ENCODE measurements at regions not wholly inside any gene's neighbourhood (a gene's known extent, or its start where the extent isn't known, plus 50 kb on each side); places are given as distances from the start of the nearest gene placed in this dataset.

GRCh38 chr2:189379731-189380261, 61.5 kb upstream of the WDR75 start:
- no peak overlapping the region for H3K4me3 ChIP-seq (ENCODE audit: control insufficient read depth, low read depth, low read length)
- TF ChIP-seq CTCF (IDR thresholded peaks at IDR 0.05; ENCODE audit: control insufficient read depth, insufficient read depth, low read depth, low read length, missing control alignments): no peak
- DNase-seq (ENCODE audit: low read depth): no peak

- no peak for TF ChIP-seq CTCF (IDR thresholded peaks at IDR 0.05; ENCODE audit: control insufficient read depth, insufficient read depth, low read depth, low read length, missing control alignments)
- DNase-seq (ENCODE audit: low read depth): no peak
These were observed 58.6 kb upstream of the WDR75 start for GRCh38 chr2:189382668-189383067.

DNA sequence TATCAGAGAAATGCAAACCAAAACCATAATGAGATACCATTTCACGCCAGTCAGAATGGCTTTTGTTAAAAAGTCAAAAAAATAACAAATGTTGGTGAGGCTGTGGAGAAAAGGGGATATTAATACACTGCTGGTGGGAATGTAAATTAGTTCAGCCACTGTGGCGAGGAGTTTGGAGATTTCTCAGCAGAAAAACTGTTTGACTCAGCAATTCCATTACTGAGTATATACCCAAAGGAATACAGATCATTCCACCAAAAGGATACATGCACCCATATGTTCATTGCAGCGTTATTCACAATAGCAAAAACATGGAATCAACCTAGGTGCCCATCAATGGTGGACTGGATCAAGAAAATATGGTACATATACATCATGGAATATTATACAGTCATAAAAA, 54.5 kb upstream of the WDR75 start:
- TF ChIP-seq CTCF (IDR thresholded peaks at IDR 0.05; ENCODE audit: control insufficient read depth, insufficient read depth, low read depth, low read length, missing control alignments): no peak
- H3K4me3 ChIP-seq (ENCODE audit: control insufficient read depth, low read depth, low read length): no peak overlapping the region
- no peak for DNase-seq (ENCODE audit: low read depth)

More at GRCh38 chr2:189382668-189383067, 58.6 kb upstream of the WDR75 start:
- no peak overlapping the region for H3K4me3 ChIP-seq (ENCODE audit: control insufficient read depth, low read depth, low read length)

- DNase-seq (ENCODE audit: low read depth): no peak
- H3K4me3 ChIP-seq (ENCODE audit: control insufficient read depth, low read depth, low read length): no peak overlapping the region
- TF ChIP-seq CTCF (IDR thresholded peaks at IDR 0.05; ENCODE audit: control insufficient read depth, insufficient read depth, low read depth, low read length, missing control alignments): no peak
These were observed 50.1 kb upstream of the WDR75 start for GRCh38 chr2:189391201-189391600.

Data from AG09309 (cell line).